HCT116 (cell line): ENCODE measurements at regions not wholly inside any gene's neighbourhood (a gene's known extent, or its start where the extent isn't known, plus 50 kb on each side); places are given as distances from the start of the nearest gene placed in this dataset.

Experiments
- ATAC-seq: fragments of 200-7000 bp; cut with Tn5 transposase; 2 replicates; pipeline ENCODE4 v1.9.1; 2020; ENCODE audit warnings: mild to moderate bottlenecking, moderate library complexity
- BruUV-seq: library from RNA; stranded (reverse); fragments of 400-500 nt; replicated peaks from 2 replicates; lab custom pipeline; 2021; lab: Mats Ljungman, UMichigan
- CTCF ChIA-PET: fragments of 300-600 bp; sonication (Branson Sonifier 250); formaldehyde crosslinking; loops from one replicate; lab custom pipeline; 2021; ENCODE audit warnings: antibody characterized with exemption; lab: Charles Lee
- POLR2A ChIA-PET: fragments of 300-600, 350-600 bp; sonication (Branson Sonifier 250); formaldehyde crosslinking; loops from one replicate; lab custom pipeline; 2021; ENCODE audit warnings: antibody characterized with exemption; lab: Charles Lee
- RAD21 ChIA-PET, 2 experiments: fragments of 300-600 bp; sonication (Branson Sonifier 250); formaldehyde crosslinking; loops; one replicate each; lab custom pipeline; 2023; ENCODE audit warnings: low total read pairs in 2 of 2; ENCODE audit not compliant: uncharacterized antibody in 2 of 2, unreplicated experiment in 2 of 2, low non-redundant PET in 1 of 2; lab: Charles Lee
- DNase-seq: peaks from one replicate; pipeline ENCODE4 v3.0.0-alpha.2; 2010; ENCODE audit warnings: low read depth, low spot score
- H2AFZ ChIP-seq: fragments of 200-600 bp; shearing (Covaris generic), sonication (generic); 2 replicates; pipeline ENCODE4 v1.6.1; 2017; ENCODE audit warnings: low read depth, mixed run types, mixed read lengths, antibody characterized with exemption, low read length; ENCODE audit not compliant: poor library complexity, severe bottlenecking
- H3K27ac ChIP-seq: 2 replicates; pipeline ENCODE4 v1.5.1; 2012; ENCODE audit warnings: low read depth, low read length
- H3K27me3 ChIP-seq: fragments of 200-600 bp; sonication (generic); 2 replicates; pipeline ENCODE4 v1.6.1; 2016; ENCODE audit warnings: mixed run types, low read length, mixed read lengths; ENCODE audit not compliant: insufficient read depth
- H3K36me3 ChIP-seq, 2 experiments: fragments of 200-500 bp in 1 of 2; fragments of 200-600 bp in 1 of 2; sonication (Bioruptor generic) in 1 of 2; sonication (generic) in 1 of 2; 2 replicates each; pipeline versions ENCODE4 v1.5.1 to v1.6.1; 2014 to 2016; ENCODE audit warnings: low read length in 2 of 2, inconsistent platforms in 1 of 2, mixed read lengths in 1 of 2, mixed run types in 1 of 2; ENCODE audit not compliant: insufficient read depth in 2 of 2, control insufficient read depth in 1 of 2
- H3K4me1 ChIP-seq, 2 experiments: fragments of 200-600 bp in 1 of 2; sonication (generic) in 1 of 2; 2 replicates each; pipeline versions ENCODE4 v1.5.1 to v1.6.1; 2012 to 2017; ENCODE audit warnings: low read length in 2 of 2, inconsistent platforms in 1 of 2, mild to moderate bottlenecking in 1 of 2, mixed read lengths in 1 of 2, mixed run types in 1 of 2, moderate library complexity in 1 of 2; ENCODE audit not compliant: insufficient read depth in 2 of 2, control insufficient read depth in 1 of 2
- H3K4me2 ChIP-seq: fragments of 200-600 bp; sonication (generic); 2 replicates; pipeline ENCODE4 v1.6.1; 2017; ENCODE audit warnings: mixed run types, low read length, mixed read lengths
- H3K4me3 ChIP-seq, 2 experiments: fragments of 200-600 bp in 1 of 2; sonication (generic) in 1 of 2; replicated peaks in 1 of 2; 2 replicates each; pipeline ENCODE4 v1.5.1; 2011 to 2016; ENCODE audit warnings: low read length in 2 of 2, control low read depth in 1 of 2, low read depth in 1 of 2, mild to moderate bottlenecking in 1 of 2, mixed read lengths in 1 of 2, mixed run types in 1 of 2
- H3K79me2 ChIP-seq: fragments of 200-600 bp; sonication (generic); 2 replicates; pipeline ENCODE4 v1.6.1; 2017; ENCODE audit warnings: mild to moderate bottlenecking, mixed run types, low read length, moderate library complexity, mixed read lengths; ENCODE audit not compliant: insufficient read depth
- H3K9ac ChIP-seq: fragments of 200-600 bp; sonication (generic); 2 replicates; pipeline ENCODE4 v1.6.1; 2016; ENCODE audit warnings: low read length, mixed read lengths
- H3K9me2 ChIP-seq: fragments of 200-600 bp; sonication (generic), shearing (Covaris generic); 2 replicates; pipeline ENCODE4 v1.6.1; 2017; ENCODE audit warnings: mixed run types, mild to moderate bottlenecking, moderate library complexity; ENCODE audit not compliant: insufficient read depth
- H3K9me3 ChIP-seq, 2 experiments: fragments of 200-500 bp in 1 of 2; fragments of 200-600 bp in 1 of 2; sonication (Bioruptor generic) in 1 of 2; sonication (generic) in 1 of 2; 2 replicates each; pipeline ENCODE4 v1.6.1; 2014 to 2017; ENCODE audit warnings: low read length in 2 of 2, mixed read lengths in 2 of 2, inconsistent platforms in 1 of 2, low read depth in 1 of 2, mild to moderate bottlenecking in 1 of 2, mixed run types in 1 of 2, moderate library complexity in 1 of 2; ENCODE audit not compliant: control insufficient read depth in 1 of 2, insufficient read depth in 1 of 2
- H4K20me1 ChIP-seq: fragments of 200-600 bp; sonication (generic), shearing (Covaris generic); 2 replicates; pipeline ENCODE4 v1.6.1; 2017; ENCODE audit warnings: mixed run types, mild to moderate bottlenecking, moderate library complexity; ENCODE audit not compliant: insufficient read depth
- ATF3 ChIP-seq: IDR thresholded peaks from 2 replicates; pipeline ENCODE4 v1.6.1; 2012
- CEBPB ChIP-seq: IDR thresholded peaks from 2 replicates; pipeline ENCODE4 v1.6.1; 2012; ENCODE audit warnings: low read depth
- ELF1 ChIP-seq: IDR thresholded peaks from 2 replicates; pipeline ENCODE4 v1.6.1; 2012; ENCODE audit warnings: low read depth, borderline replicate concordance
- EZH2phosphoT487 ChIP-seq: fragments of 200-600 bp; IDR thresholded peaks from 2 replicates; pipeline ENCODE4 v1.6.1; 2018; ENCODE audit warnings: antibody characterized with exemption, borderline replicate concordance
- MAX ChIP-seq: IDR thresholded peaks from 2 replicates; pipeline ENCODE4 v1.6.1; 2012
- POLR2A ChIP-seq: IDR thresholded peaks from 2 replicates; pipeline ENCODE4 v1.7.0; 2011; ENCODE audit warnings: borderline replicate concordance; ENCODE audit not compliant: insufficient read depth, insufficient read length; ENCODE audit errors: extremely low read depth
- REST ChIP-seq: IDR thresholded peaks from 2 replicates; pipeline ENCODE4 v1.6.1; 2012; ENCODE audit warnings: low read depth
- SP1 ChIP-seq: IDR thresholded peaks from 2 replicates; pipeline ENCODE4 v1.6.1; 2012; ENCODE audit warnings: low read depth
- SRF ChIP-seq: IDR thresholded peaks from 2 replicates; pipeline ENCODE4 v1.6.1; 2012; ENCODE audit warnings: low read depth
- intact Hi-C: fragments of 100-400 bp; cut with micrococcal nuclease; formaldehyde crosslinking; loops from 2 replicates; pipeline ENCODE4 v1.10.0; 2022

- Histone ChIP-seq H3K4me3 (no peak overlapping the region), H2AFZ (no peak overlapping the region), H3K9ac (no peak overlapping the region), H3K27ac (no peak overlapping the region), H3K9me3 (no peaks in the 10 kb centered on the region; a peak in 1 of 4 replicates), H3K4me1 (no peaks in the 10 kb centered on the region), H3K9me2 (no peaks in the 10 kb centered on the region), H4K20me1 (no peaks in the 10 kb centered on the region), H3K27me3 (no peaks in the 10 kb centered on the region), H3K36me3 (no peaks in the 10 kb centered on the region), H3K4me2 (no peak overlapping the region), H3K79me2 (no peaks in the 10 kb centered on the region)
- intact Hi-C loops: no loop called here
- no peak for DNase-seq
- ATAC-seq: no peak
- POLR2A ChIA-PET: no interaction called here
- CTCF ChIA-PET: no interaction called here
- RAD21 ChIA-PET: no interaction called here
- BruUV-seq: no TSS peak
- TF ChIP-seq ELF1 (no peak), SP1 (no peak), SRF (no peak), CEBPB (no peak)
Measured at GRCh38 chr4:57442241-57442640, 332.1 kb upstream of the IGFBP7 start.

GRCh38 chr4:57437649-57438048, 327.5 kb upstream of the IGFBP7 start:
- Histone ChIP-seq H3K4me3 (no peak overlapping the region), H2AFZ (no peak overlapping the region), H3K9ac (no peak overlapping the region), H3K4me1 (no peaks in the 10 kb centered on the region), H3K36me3 (no peaks in the 10 kb centered on the region), H3K79me2 (no peaks in the 10 kb centered on the region), H3K9me3 (no peaks in the 10 kb centered on the region), H3K27ac (no peak overlapping the region), H3K4me2 (no peak overlapping the region), H3K9me2 (no peaks in the 10 kb centered on the region), H4K20me1 (no peaks in the 10 kb centered on the region), H3K27me3 (no peaks in the 10 kb centered on the region)
- ChIA-PET RAD21 (no interaction called here), CTCF (no interaction called here), POLR2A (no interaction called here)
- ATAC-seq (no peak), DNase-seq (no peak)
- TF ChIP-seq SP1 (no peak), REST (no peak; the same call in 1 of the 2 replicates), POLR2A (no peak), MAX (no peak), ELF1 (no peak), ATF3 (no peak), EZH2phosphoT487 (no peak)
- intact Hi-C loops: no loop called here
- no TSS peak for BruUV-seq
